Prostate gland (tissue), 2 donors: ENCODE measurements at regions not wholly inside any gene's neighbourhood (a gene's known extent, or its start where the extent isn't known, plus 50 kb on each side); places are given as distances from the start of the nearest gene placed in this dataset.
"Not testable (repeated sequence)": the region's sequence is repeated elsewhere in the genome, so short reads cannot be mapped to it uniquely, and the experiment has no call there.

Source experiments
- DNase-seq: peaks from one replicate; pipeline ENCODE4 v3.0.0-alpha.2; 2019; ENCODE audit warnings: low spot score
- H3K27ac ChIP-seq, 2 donors: fragments of 200-600 bp; sonication (generic); 2 replicates each; pipeline ENCODE4 v1.5.1; 2017 to 2019
- H3K27me3 ChIP-seq: fragments of 200-600 bp; sonication (generic); replicated peaks from 2 replicates; pipeline ENCODE4 v1.5.1; 2019; ENCODE audit not compliant: insufficient read depth
- H3K36me3 ChIP-seq, 2 donors: fragments of 200-600 bp; sonication (generic); 1 replicate in 1 of 2; 2 replicates in 1 of 2; pipeline versions ENCODE4 v1.5.1 to v1.8.1; 2017 to 2019
- H3K4me1 ChIP-seq: fragments of 200-600 bp; sonication (generic); replicated peaks from 2 replicates; pipeline ENCODE4 v1.5.1; 2019
- H3K4me3 ChIP-seq, 2 donors: fragments of 200-600 bp; sonication (generic); 2 replicates each; pipeline ENCODE4 v1.5.1; 2017 to 2019
- H3K9me3 ChIP-seq: fragments of 200-600 bp; sonication (generic); 2 replicates; pipeline ENCODE4 v1.5.1; 2017
- POLR2A ChIP-seq: fragments of 450-650 bp; IDR thresholded peaks from one replicate; pipeline ENCODE4 v1.6.1; 2016; ENCODE audit warnings: antibody characterized with exemption, mild to moderate bottlenecking
- POLR2AphosphoS5 ChIP-seq: sonication (generic); formaldehyde crosslinking; IDR thresholded peaks from one replicate; pipeline ENCODE4 v1.6.1; 2017; ENCODE audit warnings: antibody characterized with exemption
- WGBS: methylation state at CpG from one replicate; pipeline ENCODE4 v1.1.5; 2018; 5-methylcytosine and 5-hydroxymethylcytosine counted together
- intact Hi-C: fragments of 100-400 bp; cut with DNase I; formaldehyde crosslinking; loops from one replicate; pipeline ENCODE4 v1.14.2; 2022
- TF ChIP-seq, protein P1 (sequence below), 4 experiments: fragments of 200-600 bp in 2 of 4; fragments of 450-650 bp in 2 of 4; sonication (generic) in 2 of 4; IDR thresholded peaks; 1 replicate in 3 of 4; 2 replicates in 1 of 4; pipeline ENCODE4 v1.5.1; 2016 to 2019; ENCODE audit warnings: antibody characterized with exemption in 4 of 4, mild to moderate bottlenecking in 2 of 4, moderate library complexity in 2 of 4

DNA sequence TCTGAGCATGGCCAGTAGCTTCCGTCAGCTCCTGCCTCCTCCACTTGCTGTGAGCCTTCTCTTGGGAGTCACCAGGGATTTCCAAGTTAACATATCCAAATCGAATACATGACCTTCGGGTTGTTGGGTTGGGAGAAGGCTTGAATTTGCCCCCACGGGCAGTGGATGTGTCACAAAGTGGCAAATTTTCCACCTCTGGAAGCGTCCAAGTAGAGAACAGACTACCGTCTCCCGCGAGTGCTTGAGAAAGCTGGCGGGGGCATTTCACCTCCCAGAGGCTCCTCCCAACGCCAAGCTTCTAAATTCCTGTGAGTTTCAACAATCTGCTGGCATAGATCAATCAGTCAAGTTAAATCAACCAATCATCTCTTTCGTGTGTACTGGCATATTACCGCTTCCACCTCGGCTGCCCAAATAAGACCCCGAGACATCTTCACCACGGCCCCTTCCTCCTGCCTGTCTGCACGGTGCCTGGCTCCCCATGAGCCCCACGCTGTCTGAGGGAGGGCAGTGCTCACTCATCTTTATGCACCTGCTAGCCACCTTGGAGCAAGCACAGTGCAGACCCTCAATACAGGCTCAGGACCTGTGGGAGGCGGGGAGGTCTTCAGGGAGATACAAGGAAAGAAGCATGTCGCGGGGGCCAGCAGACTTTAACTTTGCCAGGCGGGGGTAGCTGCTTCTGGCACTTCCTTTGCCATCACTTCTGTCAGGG lies 79.1 kb downstream of the MRPL36 start:
- H3K27ac ChIP-seq = no peak overlapping the region
- no peaks in the 10 kb centered on the region for H3K36me3 ChIP-seq
- H3K27me3 ChIP-seq = no peaks in the 10 kb centered on the region
- no peaks in the 10 kb centered on the region for H3K9me3 ChIP-seq
- H3K4me1 ChIP-seq = no peaks in the 10 kb centered on the region
- 86% methylated on average over 21 of the region's 21 CpGs for WGBS
- no peak overlapping the region for H3K4me3 ChIP-seq
- intact Hi-C loops = no loop called here
- TF ChIP-seq, protein P1, sequence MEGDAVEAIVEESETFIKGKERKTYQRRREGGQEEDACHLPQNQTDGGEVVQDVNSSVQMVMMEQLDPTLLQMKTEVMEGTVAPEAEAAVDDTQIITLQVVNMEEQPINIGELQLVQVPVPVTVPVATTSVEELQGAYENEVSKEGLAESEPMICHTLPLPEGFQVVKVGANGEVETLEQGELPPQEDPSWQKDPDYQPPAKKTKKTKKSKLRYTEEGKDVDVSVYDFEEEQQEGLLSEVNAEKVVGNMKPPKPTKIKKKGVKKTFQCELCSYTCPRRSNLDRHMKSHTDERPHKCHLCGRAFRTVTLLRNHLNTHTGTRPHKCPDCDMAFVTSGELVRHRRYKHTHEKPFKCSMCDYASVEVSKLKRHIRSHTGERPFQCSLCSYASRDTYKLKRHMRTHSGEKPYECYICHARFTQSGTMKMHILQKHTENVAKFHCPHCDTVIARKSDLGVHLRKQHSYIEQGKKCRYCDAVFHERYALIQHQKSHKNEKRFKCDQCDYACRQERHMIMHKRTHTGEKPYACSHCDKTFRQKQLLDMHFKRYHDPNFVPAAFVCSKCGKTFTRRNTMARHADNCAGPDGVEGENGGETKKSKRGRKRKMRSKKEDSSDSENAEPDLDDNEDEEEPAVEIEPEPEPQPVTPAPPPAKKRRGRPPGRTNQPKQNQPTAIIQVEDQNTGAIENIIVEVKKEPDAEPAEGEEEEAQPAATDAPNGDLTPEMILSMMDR (IDR thresholded peaks at IDR 0.05) = no peak
- TF ChIP-seq POLR2AphosphoS5 (no peak), POLR2A (no peak)
- DNase-seq = no peak

DNA sequence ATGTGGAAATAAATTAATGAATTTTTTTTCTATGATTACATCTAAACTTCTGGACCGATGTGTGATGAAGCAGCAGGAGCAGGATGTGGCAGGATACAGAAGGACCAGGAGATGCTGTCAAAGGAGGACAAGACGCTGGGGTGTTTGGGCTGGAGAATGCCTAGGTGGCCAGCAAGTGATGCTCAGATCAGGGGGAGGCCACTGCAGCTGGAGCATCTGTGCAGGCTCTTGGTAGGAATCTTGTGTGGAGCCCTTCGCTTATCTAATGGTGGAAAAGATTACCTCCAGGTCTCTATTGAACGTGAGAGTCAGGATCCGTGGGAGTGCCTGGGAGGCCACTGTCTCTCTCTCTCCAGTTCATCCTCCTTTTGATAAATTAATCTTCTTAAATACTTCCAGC lies 79.8 kb downstream of the MRPL36 start:
- no peak for DNase-seq
- Histone ChIP-seq H3K9me3 (no peaks in the 10 kb centered on the region), H3K4me1 (no peaks in the 10 kb centered on the region), H3K27ac (no peak overlapping the region), H3K27me3 (no peaks in the 10 kb centered on the region), H3K4me3 (no peak overlapping the region), H3K36me3 (no peaks in the 10 kb centered on the region)
- TF ChIP-seq, protein P1 (IDR thresholded peaks at IDR 0.05) = no peak
- TF ChIP-seq POLR2AphosphoS5 = no peak
- no peak for TF ChIP-seq POLR2A
- 66% methylated on average over 5 of the region's 5 CpGs for WGBS
- intact Hi-C loops = no loop called here

DNA sequence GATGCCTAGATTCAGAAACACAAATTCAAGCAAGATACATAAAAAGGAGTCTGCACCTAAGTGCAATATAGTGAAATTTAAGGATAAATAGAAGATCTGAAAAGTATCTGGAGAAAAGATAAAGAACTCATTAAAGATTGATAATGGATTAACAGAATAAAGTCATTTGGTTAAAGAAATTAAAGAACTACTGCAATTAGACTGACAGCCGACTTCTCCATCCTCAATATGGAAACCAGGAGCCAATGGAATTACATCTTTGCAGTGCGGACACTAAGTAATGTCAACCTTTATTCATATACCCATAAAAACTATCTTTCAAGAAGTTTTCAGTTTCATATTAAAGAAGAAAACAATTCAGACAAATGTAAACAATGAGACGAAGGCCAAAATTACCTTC lies 81.0 kb downstream of the MRPL36 start:
- H3K4me3 ChIP-seq = no peak overlapping the region
- WGBS = 51% methylated on average over 3 of the region's 3 CpGs
- H3K9me3 ChIP-seq = no peaks in the 10 kb centered on the region
- no peaks in the 10 kb centered on the region for H3K36me3 ChIP-seq
- H3K27me3 ChIP-seq = no peaks in the 10 kb centered on the region
- H3K27ac ChIP-seq = no peak overlapping the region
- no peak for DNase-seq
- no peaks in the 10 kb centered on the region for H3K4me1 ChIP-seq
- intact Hi-C loops = no loop called here
- TF ChIP-seq POLR2A = no peak
- no peak for TF ChIP-seq POLR2AphosphoS5
- TF ChIP-seq, protein P1 (IDR thresholded peaks at IDR 0.05) = no peak

DNA sequence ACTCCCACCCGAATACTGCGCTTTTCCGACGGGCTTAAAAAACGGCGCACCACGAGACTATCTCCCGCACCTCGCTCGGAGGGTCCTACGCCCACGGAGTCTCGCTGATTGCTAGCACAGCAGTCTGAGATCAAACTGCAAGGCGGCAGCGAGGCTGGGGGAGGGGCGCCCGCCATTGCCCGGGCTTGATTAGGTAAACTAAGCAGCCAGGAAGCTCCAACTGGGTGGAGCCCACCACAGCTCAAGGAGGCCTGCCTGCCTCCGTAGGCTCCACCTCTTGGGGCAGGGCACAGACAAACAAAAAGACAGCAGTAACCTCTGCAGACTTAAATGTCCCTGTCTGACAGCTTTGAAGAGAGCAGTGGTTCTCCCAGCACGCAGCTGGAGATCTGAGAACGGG lies 89.5 kb downstream of the MRPL36 start:
- H3K27ac ChIP-seq, H3K4me3 ChIP-seq, H3K27me3 ChIP-seq, H3K9me3 ChIP-seq, DNase-seq, intact Hi-C loops, H3K36me3 ChIP-seq, H3K4me1 ChIP-seq: not testable (repeated sequence)
- no CpG with 5 or more reads among the region's 21 CpGs for WGBS

DNA sequence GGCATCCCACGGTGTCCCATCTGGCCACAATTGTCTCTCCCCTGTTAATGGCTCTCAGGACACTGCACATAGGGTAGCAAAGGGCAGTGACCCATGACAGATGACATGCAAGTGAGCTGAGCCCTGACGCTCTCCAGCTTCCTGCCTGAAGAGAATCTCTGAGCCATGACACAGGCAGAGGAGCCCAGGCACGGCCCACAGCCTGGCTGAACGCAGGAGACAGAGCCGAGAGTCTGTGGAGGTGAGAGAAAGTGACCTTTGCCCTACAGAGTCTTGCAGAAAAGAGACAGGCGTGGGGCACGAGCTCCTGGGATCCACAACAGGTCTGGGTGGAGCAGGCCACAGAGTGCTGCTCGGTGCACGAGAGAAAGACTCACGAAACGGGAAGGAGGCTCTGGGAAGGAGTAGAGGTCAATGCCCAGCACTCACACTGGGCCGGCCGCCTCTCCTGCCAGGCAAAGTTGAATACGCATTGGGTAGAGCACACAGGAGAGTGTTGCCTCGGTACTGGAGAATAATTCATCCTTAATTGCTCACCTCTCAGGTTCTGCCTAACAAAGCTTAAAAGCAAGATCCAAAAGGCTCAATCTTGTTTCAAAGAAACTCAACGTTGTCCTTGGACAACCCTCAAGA lies 90.3 kb downstream of the MRPL36 start:
- Histone ChIP-seq H3K4me1 (no peaks in the 10 kb centered on the region), H3K36me3 (no peaks in the 10 kb centered on the region), H3K4me3 (no peak overlapping the region), H3K9me3 (no peaks in the 10 kb centered on the region), H3K27me3 (no peaks in the 10 kb centered on the region), H3K27ac (no peak overlapping the region)
- 64% methylated on average over 16 of the region's 16 CpGs for WGBS
- no peak for DNase-seq
- intact Hi-C loops = no loop called here
- TF ChIP-seq POLR2AphosphoS5 (no peak), POLR2A (no peak)
- TF ChIP-seq, protein P1 (IDR thresholded peaks at IDR 0.05) = no peak
